Stimulated activated naive CD8-positive, alpha-beta T cell treated with anti-CD3 and anti-CD28 coated beads, Interleukin-15, Interleukin-2, amounts not matched to agents 100 U/mL and 50 U/mL, for 24 hours (primary cell): ENCODE measurements at regions not wholly inside any gene's neighbourhood (a gene's known extent, or its start where the extent isn't known, plus 50 kb on each side); places are given as distances from the start of the nearest gene placed in this dataset.

Experiments
- ATAC-seq: fragments of 150-1000 bp; cut with Tn5 transposase; one replicate; pipeline ENCODE4 v1.10.0; 2021
- DNase-seq: peaks from one replicate; pipeline ENCODE4 v3.0.0; 2021

DNA sequence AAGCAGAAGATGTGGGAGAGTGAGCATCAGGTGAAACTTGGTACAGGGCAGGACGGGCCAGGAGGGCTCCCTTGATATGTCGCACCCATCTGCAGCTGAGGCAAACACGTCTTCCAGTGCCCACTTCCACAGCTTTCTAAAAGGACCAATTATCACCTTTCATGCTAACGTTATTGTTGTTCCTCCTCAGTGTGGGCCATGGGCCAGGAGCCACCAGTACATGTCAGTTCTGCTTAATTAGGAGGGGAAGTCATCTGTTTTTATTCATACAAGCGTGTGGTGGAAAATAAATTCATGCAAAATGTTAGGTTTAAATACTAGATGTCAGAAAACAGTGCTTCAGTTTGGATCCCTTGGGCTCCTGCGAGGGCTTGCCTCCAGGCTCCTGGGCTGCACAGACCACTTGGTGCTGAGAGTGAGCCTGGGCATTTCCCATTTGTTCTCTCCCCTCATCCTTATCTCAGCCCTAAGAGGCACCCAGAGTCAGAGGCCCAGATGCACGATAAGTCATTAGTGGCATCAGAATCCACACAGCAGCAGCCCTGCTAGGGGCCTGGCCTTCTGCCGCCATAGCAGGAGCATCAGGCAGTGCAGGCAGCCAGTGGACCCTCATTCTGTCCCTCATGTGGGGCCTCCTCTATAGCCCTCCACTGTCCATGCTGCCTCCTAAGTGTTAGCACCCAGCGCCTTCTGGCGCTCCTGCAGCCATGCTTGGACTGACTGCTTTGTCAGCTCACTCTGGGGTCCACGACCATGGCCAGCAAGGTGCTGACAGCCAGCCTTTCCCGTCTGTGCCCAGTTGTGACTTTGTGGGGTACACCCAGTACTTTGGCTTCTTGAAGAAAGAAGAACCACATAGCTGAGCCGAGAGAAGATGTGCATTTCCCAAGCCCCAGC, 539.8 kb upstream of the RAB6C start:
- ATAC-seq (no peak), DNase-seq (no peak)

DNA sequence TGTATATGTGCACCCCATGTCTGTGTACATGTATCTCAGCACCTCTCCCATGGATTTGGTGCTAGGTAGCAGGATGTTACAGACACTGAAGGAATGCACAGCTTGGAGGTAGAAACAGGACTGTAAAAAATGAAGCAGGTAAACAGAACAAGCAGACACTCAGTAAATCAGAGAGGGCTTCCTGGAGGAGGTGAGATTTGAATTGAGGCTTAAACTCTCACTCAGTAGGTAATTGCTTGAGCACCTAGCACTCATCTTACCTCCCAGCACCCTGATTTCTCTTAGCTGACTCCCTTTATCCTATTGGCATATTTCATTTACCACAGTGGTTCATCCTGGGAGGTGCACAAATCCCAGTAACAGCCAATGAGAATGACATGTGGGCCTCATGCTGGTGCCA, 537.9 kb upstream of the RAB6C start:
- DNase-seq (no peak), ATAC-seq (no peak)

DNA sequence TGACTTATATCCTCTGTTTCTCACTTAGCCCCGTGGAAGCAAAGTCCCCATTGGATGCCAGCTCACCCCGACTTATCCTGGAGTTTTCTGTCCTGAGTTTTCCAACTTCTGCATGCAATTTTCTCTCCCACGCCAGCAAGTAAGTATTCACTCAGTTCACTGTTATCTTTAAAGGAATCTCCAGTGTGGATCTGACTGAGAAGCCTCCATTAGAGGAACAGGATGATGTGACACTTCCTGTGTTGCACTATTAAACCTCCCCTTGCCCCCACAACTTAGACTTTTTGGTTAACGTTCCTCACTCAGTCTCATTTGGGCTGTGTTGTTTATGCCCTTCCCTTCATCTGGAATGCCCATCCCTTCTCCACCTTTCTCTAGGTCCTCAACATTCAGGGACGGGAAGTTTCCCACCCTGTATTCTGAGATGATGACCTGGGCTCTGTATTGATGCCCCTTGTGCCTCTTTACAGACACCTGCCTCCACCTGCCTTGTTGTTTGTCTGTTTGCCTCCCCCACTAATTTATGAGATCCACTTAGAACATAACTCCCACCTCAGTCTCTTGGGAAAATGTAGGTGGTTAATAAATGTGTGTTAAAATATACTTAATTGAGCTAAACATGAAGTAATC, 536.1 kb upstream of the RAB6C start:
- no peak for ATAC-seq
- no peak for DNase-seq

DNA sequence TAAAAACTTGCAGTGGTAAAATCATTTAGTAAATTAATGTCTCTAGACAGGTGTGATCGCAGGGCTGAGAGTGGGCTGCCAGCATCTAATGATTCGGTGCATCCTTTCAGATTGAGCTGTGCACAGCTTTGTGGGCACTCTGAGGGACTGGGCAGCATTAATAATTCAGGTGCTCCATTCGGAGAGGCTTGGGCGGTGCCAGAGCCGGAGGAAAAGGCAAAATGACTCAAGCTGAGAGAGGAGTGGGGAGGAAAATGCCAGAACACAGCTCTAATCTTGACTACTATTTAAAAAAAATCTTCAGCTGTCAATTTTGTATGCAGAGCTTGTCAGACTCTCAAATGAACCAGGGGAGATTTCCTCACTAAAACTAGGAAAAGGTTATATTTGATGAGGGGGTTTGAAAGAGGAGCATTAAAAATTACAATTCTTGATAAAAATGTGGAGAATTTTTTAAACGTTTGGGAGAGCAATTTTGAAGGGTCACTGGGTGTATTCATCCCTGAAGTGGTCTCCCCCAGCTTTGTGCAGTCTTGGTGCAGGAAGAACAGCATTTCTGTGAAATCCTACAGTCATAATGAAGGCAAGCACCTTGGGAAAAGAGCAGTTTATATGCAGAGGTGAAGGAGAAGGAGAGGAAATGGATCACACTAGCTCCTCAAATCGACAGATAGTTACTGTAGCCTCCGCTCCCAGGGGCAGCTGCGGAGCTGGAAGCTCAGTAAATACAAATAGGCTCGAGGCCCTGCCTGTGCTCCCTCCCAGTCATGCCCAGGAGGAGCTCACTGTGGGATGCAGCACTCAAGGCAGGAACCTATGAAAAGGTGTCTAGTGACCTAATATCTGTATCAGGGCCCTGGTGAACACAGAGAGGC, 535.4 kb upstream of the RAB6C start:
- DNase-seq (no peak), ATAC-seq (no peak)

DNA sequence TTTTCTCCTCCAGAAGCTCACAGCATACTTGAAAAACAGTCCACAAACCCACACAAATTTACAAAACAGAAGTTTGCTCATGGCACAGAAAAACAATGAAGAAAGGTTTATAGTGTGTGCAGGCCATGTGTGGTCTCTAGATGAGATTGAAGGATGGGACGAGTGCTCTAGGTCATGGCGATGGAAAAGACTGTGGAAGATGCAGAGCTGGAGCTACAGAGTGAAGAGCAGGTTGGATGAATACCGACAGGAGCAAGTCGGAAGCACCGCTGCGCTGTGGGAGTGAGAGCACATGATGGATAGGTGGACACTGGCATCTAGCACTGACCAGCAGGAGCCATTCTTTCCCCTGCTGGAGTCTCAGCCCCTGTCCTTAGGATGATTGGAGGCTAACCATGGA, 534.7 kb upstream of the RAB6C start:
- ATAC-seq (no peak), DNase-seq (no peak)

DNA sequence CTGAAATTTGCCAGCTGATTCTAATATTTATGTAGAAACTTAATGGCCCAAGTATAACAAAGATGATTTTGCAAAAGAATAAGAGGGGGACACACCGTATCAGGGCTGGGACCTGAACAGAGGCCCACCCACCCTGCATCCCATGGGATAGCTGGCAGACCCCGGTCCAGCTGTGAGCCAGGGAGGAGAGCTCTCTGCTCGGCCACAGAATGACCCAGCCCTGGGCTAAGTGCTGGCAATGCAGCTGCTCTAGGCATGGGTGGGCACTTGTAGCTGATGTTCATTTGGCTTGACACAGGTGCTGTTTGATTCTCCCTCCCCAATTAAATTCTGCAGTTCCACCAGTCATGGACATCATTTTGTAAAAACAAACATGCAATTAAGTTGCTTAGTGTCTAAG, 522.8 kb upstream of the RAB6C start:
- ATAC-seq (no peak), DNase-seq (no peak)

DNA sequence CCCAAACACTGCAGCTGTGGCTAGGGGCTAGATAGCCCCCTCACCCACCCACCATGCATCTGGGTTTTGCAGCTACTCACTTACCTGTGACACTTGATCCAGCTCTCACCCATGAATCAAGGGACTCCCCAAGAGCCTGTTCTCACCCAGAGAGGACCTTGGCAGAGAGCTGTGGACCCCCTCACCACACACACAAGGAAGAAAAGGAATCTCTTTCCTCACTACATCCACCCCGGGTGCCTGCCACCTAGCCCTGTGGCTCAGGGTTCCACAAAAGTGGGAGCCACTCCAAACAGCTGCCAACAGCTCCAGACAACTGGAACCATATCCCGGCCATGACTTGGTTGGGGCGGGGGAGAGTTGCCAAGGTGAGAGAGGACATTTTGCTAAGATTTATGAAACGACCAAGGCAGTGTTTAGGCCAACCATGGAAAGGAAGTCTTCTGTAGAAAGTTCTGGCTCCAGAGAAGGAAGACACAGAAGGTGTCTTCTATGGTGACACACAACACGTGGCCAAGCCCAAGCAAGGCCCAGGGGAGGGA, 522.1 kb upstream of the RAB6C start:
- no peak for DNase-seq
- no peak for ATAC-seq

DNA sequence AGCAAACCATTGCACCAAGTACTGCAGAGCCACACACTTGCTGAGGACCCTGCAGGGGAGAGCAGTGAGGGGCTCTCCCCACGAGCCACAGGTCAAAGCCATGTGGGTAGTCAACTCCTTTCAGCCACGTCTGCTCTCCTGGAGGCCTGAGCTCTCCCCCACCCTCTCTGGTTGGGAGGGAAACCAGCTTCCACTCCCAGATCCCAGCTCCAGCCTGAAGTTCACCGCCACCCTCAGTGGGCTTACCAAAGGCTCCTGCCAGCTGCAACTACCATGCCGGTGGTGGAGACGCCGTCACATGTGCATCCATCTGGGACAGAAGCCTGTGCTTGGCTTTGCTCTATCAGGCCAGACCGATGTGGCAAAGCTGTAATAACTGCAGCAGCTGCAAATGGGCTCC, 521.5 kb upstream of the RAB6C start:
- DNase-seq (no peak), ATAC-seq (no peak)

DNA sequence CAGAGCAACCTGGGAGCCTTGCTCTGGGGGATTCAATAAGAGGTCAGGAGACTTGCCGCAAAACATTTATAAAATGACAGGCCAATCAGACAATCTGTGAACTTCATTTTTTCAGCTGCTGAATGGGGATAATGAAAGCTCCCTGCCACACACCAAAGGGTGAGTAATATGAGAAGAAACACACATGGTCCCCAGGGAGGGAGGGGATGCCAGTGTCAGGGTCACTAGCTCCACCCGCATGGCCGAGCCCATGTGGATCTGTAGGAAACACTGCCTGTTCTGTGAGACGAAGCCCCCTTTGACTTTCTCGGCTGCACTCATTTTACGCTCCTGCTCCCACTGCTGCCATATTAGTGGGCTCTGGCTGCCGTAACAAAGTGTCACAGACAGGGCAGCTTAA, 521.0 kb upstream of the RAB6C start:
- no peak for DNase-seq
- no peak for ATAC-seq

DNA sequence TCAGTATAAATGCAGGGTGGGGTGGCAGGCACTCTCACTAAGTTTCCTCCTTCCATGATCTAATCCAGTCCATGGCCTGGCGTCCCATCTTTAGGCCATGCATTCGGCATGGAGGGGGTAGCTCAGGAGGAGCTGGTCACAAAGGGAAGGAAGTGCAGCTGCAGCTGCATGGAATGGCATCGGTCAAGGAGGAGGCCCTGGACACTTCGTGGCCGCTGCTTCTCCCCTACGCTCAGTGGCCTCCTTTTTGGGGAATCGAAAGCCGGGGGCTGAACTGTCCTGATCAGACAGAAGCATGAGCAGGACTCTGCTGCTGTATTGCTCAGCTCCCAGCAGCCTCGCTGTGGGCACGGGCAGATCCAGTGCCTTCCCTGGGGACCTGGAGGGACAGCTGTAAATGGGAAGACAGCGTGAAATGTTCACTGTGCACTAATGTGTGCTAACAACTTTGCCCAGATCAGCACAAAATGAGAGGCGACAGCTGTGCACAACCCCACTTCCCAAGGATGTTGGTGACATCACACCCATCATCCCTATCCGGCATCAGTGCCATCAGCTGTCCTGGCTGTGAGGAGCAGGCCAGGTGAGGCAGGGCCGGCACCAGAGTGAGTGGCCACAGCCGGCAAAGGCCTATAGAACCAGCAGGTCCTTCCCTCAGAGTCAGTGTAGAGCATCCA, 520.1 kb upstream of the RAB6C start:
- DNase-seq = no peak
- ATAC-seq = no peak

DNA sequence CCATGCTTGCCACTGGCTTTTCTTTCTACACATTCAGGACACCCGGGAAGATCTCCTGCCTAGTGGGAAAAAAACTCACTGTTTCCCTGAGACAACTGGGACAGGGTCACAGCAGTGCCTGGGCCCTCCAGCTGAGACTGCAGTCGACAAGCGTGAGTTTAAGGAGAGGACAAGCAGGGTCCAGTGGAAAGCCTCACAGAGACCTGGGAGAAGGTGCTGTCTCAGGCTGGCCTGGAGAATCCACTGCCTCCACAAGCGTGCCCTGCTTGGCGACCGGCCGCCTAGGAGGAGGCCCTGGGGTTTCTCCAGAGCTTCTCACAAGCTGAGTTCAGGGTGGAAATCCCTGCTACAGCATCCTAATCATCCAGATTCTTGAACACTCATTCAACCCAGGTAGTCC, 519.6 kb upstream of the RAB6C start:
- DNase-seq = no peak
- no peak for ATAC-seq

DNA sequence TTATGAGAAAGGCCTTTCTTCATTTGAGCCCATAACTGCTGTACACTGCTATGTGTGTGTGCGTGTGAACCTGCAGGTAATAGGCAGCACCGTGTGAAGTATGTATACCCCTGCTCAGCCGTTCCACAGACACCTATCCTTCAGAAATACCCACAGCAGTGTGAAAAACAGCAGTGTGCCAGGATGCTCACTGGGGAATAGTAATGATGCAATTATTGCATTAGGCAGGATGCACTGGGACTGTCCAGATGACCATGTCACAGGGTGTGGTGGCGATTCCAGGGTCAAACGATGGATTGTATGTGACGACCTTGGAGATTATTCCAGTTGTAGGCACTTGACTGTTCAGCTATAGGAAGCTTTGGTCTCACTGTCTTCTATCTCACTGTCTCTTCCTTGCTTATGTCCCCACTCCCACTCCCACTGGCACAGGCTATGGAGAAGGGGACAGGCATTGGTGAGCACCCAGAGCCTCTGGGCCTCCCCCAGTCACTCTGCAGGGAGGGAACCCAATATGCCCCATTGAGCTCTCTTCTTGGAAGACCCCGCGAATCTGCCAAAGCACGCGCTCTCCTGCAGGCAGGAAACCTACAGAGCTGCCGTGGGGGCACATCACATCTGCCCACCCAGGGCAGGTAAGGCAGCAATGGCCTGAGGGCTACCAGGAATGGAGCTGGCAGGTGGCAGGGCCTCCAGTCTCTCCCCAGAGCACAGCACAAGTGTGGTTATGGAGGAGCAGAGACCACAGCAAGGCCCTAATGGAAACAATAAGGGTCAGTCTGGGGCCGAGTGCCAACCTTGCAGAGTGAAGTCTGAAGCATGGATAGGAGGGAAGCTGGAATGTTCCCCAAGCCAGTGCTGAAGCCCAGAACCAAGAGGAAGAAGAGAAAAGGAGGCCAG, 518.9 kb upstream of the RAB6C start:
- no peak for ATAC-seq
- no peak for DNase-seq

DNA sequence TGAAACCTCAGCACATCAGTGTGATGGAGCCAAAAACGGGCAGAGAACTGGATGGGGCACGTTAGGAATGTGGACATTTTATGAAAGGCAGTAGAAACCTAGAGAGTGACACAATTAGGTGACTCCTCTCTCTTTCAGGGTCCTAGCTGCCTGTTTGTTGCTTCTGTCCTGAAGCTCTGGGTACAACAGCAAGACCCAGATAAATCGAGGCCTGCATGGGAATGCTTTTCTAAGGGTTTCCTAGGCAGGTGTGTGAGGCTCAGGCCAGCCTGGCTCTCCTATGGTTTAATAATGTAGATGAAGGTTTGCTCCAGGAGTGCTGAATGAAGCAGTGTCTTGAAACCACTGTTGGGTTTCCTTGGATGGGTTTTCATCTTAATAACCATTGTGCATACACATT, 517.1 kb upstream of the RAB6C start:
- ATAC-seq (no peak), DNase-seq (no peak)

DNA sequence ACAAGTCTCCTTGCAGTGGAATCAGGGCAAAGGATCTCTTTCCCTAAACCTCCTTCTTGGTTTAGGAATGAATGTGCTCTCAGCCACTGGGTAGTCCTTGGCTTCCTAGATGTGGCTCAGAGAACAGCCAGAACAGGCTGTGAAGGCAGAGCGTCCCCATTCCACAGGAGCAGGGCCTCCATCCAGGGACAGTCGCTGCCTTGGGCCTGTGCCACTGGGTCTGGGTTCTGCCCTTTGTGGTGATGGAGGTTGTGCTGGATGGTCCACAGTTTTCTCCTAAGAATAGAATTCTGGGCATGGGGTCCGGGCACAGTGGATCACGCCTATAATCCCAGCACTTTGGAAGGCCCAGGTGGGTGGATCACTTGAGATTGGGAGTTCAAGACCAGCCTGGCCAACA, 516.5 kb upstream of the RAB6C start:
- DNase-seq (no peak), ATAC-seq (no peak)

DNA sequence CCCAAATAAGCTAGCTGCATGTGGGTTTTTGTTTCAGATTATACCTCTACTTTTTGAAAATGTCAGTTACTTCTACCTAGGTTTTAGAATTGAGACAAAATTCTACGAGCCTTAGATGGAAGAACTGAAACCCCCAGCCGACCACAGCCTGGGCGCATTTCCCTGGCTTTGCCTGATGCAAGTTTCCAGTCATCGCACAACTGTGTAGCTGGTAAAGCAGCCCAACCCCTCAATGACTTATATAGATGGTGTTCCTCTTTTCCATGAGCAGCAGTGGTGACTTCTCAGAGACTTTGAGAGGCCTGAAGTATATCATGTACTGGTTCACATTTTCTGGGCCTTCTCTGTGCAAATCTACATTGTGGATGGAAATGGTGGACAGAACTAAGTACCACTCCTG, 515.4 kb upstream of the RAB6C start:
- DNase-seq (no peak), ATAC-seq (no peak)

DNA sequence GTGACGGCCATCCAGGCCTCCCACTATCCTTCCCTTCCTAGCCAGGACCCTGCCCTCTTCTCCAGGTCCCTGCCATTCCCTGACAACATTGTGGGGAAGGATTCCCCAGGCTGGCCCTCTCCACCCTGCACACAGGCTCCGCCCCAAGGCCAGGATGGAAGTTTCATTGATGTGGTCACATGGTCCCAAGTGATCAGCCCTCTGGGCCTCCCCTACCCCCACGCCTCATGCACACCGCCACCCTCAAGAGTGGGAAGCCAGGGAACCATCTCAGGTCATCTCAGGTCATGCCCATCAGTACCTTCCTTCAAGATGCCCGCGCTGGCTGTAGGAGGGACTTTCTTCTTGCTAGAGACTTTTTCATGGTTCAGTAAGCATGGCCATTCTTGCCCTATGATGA, 514.8 kb upstream of the RAB6C start:
- no peak for ATAC-seq

DNA sequence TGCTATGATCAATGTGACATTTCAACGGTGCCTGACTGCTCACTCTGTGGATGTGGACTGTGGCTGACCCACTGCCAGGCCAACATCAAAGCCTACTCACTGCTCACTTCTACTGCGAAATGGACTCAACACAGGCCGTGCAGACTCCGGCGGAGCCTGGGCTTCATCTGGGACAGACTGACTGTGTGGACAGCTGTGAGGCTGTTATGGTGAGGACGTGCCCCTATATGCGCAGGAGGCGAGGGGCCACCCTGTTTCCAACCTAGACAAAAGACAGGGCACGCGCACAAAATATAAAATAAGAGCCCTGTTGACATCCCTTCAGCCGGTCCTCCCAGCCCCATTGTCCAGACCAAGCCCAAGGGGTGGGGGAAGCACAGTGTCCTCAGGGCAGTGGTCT, 514.4 kb upstream of the RAB6C start:
- no peak for DNase-seq
- no peak for ATAC-seq

More for the DNA sequence above, 514.8 kb upstream of the RAB6C start:
- no peak for DNase-seq

DNA sequence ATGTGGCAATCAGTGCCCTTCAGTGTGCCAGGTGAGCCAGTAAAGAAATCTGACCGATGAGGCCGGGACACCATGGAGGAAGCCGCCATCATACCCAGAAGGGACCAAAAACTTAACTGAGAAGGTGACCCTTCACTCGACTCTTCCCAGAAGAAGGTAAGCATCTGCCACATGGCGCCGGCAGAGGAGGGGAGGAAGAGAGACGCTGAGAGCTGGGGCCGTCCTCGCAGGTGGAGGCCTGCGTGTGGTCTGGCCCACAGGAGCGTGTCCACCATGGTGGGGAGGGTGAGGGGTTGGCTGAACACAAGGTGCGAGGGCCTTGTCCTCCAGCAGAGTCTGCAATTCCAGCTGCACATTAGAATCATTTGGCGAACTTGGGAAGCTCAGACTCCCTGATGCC, 513.1 kb upstream of the RAB6C start:
- no peak for ATAC-seq
- DNase-seq = no peak

DNA sequence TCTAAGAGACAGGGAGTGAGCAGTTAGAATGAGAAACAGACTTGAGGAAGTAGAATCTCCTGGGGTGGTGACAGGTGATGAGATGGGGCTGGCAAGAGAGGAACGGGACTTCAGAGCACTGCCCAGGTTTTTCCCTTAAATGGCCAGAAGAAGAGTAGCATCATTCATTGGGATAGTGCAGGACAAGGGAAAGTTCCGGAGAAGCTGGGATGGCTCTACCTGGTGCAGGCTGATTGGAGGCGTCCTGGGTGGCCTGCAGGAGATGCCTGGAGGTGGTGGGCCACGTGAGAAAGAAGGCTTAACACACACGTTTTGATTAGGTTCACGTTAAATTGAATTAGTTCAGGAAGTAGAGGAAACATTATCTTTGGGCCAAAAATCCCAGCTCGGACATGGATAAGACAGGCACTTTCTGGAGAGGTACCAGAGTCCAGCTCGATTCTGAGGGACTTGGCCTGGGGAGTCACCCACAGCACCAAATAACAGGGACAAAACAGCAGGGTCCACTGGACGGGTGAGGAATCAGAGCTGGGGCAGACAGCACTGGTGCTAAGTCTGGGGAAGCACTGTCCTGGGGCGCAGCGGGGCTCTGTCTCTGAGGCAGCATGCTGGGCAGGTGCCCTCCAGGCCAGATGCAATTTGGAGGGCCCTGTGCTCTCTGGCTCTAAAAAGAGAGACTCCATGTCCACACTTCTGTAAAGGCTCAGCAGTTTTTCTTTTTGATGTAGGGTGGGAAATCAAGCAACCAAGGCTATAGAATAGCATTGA, 512.3 kb upstream of the RAB6C start:
- ATAC-seq (no peak), DNase-seq (no peak)

DNA sequence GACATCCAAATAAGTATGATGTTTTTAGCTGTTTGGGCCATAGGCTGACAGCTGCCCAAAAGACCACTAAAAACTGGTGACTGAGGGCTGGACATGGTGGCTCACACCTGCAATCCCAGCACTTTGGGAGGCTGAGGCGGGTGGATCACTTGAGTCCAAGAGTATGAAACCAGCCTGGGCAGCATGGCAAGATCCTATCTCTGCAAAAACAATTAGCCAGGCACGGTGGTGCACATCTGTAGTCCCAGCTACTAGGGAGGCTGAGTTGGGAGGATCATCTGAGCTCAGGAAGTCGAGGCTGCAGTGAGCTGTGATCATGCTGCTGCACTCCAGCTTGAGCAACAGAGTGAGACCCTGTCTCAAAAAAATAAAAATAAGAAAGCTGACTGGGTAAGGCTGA, 511.5 kb upstream of the RAB6C start:
- ATAC-seq = no peak

More for the DNA sequence above, 511.5 kb upstream of the RAB6C start:
- no peak for DNase-seq
